ENCODE measurements at regions not wholly inside any gene's neighbourhood (a gene's known extent, or its start where the extent isn't known, plus 50 kb on each side); places are given as distances from the start of the nearest gene placed in this dataset.

DNA sequence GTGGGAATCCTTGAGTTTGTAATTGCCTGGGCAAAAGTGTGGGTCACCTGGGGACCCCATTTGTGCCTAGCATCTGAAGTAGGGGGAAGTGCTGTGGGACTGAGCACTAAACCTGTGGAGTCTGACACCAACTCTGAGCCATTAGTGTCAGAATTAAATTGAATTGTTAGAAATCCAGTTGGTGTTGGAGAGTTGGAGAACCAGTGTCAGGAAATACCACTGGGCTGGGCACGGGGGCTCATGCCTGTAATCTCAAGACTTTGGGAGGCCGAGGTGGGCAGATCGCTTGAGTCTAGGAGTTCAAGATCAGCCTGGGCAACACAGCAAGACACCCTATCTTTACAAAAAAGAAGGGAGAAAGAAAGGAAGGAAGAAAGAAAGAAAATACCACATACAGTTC is 67.5 kb upstream of the BRD7 start:
- Histone ChIP-seq H3K4me3 (ENCODE audit: insufficient read depth, low read length) (no peak overlapping the region), H3K27me3 (ENCODE audit: insufficient read depth, low read length) (no peaks in the 10 kb centered on the region), H2AFZ (ENCODE audit: low read length) (no peak overlapping the region), H4K20me1 (ENCODE audit: insufficient read depth, low read length) (no peaks in the 10 kb centered on the region), H3K79me2 (ENCODE audit: insufficient read depth, low read length) (no peaks in the 10 kb centered on the region), H3K4me1 (ENCODE audit: insufficient read depth, low read length) (no peaks in the 10 kb centered on the region), H3K4me2 (ENCODE audit: insufficient read depth, low read length) (no peak overlapping the region), H3K36me3 (ENCODE audit: insufficient read depth, low read length) (no peaks in the 10 kb centered on the region), H3K27ac (ENCODE audit: low read depth, low read length) (no peak overlapping the region), H3K9me3 (ENCODE audit: low read depth, low read length) (no peaks in the 10 kb centered on the region)
- no peak for DNase-seq (ENCODE audit: insufficient read length, low spot score, missing footprints)
- TF ChIP-seq, protein P1, sequence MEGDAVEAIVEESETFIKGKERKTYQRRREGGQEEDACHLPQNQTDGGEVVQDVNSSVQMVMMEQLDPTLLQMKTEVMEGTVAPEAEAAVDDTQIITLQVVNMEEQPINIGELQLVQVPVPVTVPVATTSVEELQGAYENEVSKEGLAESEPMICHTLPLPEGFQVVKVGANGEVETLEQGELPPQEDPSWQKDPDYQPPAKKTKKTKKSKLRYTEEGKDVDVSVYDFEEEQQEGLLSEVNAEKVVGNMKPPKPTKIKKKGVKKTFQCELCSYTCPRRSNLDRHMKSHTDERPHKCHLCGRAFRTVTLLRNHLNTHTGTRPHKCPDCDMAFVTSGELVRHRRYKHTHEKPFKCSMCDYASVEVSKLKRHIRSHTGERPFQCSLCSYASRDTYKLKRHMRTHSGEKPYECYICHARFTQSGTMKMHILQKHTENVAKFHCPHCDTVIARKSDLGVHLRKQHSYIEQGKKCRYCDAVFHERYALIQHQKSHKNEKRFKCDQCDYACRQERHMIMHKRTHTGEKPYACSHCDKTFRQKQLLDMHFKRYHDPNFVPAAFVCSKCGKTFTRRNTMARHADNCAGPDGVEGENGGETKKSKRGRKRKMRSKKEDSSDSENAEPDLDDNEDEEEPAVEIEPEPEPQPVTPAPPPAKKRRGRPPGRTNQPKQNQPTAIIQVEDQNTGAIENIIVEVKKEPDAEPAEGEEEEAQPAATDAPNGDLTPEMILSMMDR (IDR thresholded peaks at IDR 0.05; ENCODE audit: extremely low read depth, low read depth, low read length) = no peak

DNA sequence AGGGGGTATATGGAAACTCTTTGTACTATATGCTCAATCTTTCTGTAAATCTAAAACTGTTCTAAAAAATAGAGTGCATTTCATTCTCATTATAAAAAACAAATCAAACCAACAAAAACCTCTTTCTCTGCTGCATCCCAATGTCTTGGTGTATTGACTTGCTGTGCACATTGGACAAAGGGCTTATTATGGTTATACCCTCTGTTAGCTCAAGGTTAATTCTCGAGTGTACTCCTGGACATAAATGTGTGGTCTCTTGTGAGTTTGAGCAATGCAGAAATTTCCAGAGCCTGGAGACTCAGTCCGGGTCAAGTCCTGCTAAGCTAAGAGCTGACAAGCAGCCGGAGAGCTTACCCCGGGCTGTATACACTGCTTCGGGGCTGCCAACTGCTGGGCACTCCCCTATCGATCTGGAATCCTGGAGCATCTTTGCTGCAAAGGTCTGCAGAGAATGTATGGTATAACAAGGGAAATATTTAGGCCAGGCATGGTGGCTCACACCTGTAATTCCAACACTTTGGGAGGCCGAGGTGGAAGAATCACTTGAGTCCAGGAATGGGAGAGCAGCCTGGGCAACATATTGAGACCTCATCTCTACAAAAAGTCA is 66.2 kb upstream of the BRD7 start:
- Histone ChIP-seq H3K4me3 (ENCODE audit: insufficient read depth, low read length) (no peak overlapping the region), H3K27ac (ENCODE audit: low read depth, low read length) (no peak overlapping the region), H3K4me1 (ENCODE audit: insufficient read depth, low read length) (no peaks in the 10 kb centered on the region), H3K27me3 (ENCODE audit: insufficient read depth, low read length) (no peaks in the 10 kb centered on the region), H3K79me2 (ENCODE audit: insufficient read depth, low read length) (no peaks in the 10 kb centered on the region), H3K36me3 (ENCODE audit: insufficient read depth, low read length) (no peaks in the 10 kb centered on the region), H2AFZ (ENCODE audit: low read length) (no peak overlapping the region), H3K4me2 (ENCODE audit: insufficient read depth, low read length) (no peak overlapping the region), H4K20me1 (ENCODE audit: insufficient read depth, low read length) (no peaks in the 10 kb centered on the region), H3K9me3 (ENCODE audit: low read depth, low read length) (no peaks in the 10 kb centered on the region)
- no peak for DNase-seq (ENCODE audit: insufficient read length, low spot score, missing footprints)
- TF ChIP-seq, protein P1 (IDR thresholded peaks at IDR 0.05; ENCODE audit: extremely low read depth, low read depth, low read length) = no peak

DNA sequence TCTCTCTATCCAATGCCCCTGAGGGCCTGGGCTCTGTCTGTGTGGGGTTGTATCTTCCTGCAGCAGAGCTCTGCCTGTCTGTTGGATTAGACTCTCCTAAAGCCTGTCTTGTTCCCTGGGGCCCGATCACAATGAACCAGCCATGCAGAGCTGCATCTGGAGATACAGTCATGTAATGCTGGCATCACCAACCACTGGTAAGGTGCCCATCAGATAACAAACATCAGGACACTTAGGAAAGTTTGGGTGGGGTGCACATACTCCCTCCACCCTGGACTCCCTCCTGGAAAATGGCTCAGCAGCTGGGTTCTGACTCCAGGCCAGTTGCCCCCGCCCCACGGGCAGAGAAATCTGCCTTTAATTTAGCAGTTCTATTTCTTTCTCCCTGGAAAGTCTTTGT is 61.3 kb upstream of the BRD7 start:
- no peaks in the 10 kb centered on the region for H3K27me3 ChIP-seq (ENCODE audit: insufficient read depth, low read length)
- no peaks in the 10 kb centered on the region for H3K36me3 ChIP-seq (ENCODE audit: insufficient read depth, low read length)
- no peaks in the 10 kb centered on the region for H3K4me1 ChIP-seq (ENCODE audit: insufficient read depth, low read length)
- no peak overlapping the region for H2AFZ ChIP-seq (ENCODE audit: low read length)
- H3K27ac ChIP-seq (ENCODE audit: low read depth, low read length) = no peak overlapping the region
- TF ChIP-seq, protein P1 (IDR thresholded peaks at IDR 0.05; ENCODE audit: extremely low read depth, low read depth, low read length) = no peak
- H3K4me3 ChIP-seq (ENCODE audit: insufficient read depth, low read length) = no peak overlapping the region
- no peaks in the 10 kb centered on the region for H3K79me2 ChIP-seq (ENCODE audit: insufficient read depth, low read length)
- no peaks in the 10 kb centered on the region for H3K9me3 ChIP-seq (ENCODE audit: low read depth, low read length)
- no peak for DNase-seq (ENCODE audit: insufficient read length, low spot score, missing footprints)
- H3K4me2 ChIP-seq (ENCODE audit: insufficient read depth, low read length) = no peak overlapping the region
- no peaks in the 10 kb centered on the region for H4K20me1 ChIP-seq (ENCODE audit: insufficient read depth, low read length)

DNA sequence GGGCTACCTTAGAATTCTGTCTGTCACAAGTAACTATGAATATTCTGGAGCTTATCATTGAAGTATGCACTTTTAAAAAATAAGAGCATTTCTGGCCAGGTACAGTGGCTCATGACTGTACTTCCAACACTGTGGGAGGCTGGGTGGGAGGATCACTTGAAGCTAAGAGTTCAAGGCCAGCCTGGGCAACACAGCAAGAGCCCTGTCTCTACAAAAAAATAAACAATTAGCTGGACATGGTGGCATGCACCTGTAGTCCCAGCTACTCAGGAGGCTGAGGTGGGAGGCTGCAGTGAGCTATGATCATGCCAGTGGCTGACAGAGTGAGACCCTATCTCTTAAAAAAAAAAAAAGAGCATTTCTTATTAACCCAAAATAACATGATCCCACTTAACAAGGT is 60.0 kb upstream of the BRD7 start:
- Histone ChIP-seq H3K79me2 (ENCODE audit: insufficient read depth, low read length) (no peaks in the 10 kb centered on the region), H4K20me1 (ENCODE audit: insufficient read depth, low read length) (no peaks in the 10 kb centered on the region), H3K36me3 (ENCODE audit: insufficient read depth, low read length) (no peaks in the 10 kb centered on the region), H3K27me3 (ENCODE audit: insufficient read depth, low read length) (no peaks in the 10 kb centered on the region), H3K4me3 (ENCODE audit: insufficient read depth, low read length) (no peak overlapping the region), H3K4me1 (ENCODE audit: insufficient read depth, low read length) (no peaks in the 10 kb centered on the region), H3K27ac (ENCODE audit: low read depth, low read length) (no peak overlapping the region), H3K4me2 (ENCODE audit: insufficient read depth, low read length) (no peak overlapping the region), H3K9me3 (ENCODE audit: low read depth, low read length) (no peaks in the 10 kb centered on the region), H2AFZ (ENCODE audit: low read length) (no peak overlapping the region)
- no peak for DNase-seq (ENCODE audit: insufficient read length, low spot score, missing footprints)
- TF ChIP-seq, protein P1 (IDR thresholded peaks at IDR 0.05; ENCODE audit: extremely low read depth, low read depth, low read length) = no peak

All from osteoblast (primary cell).